Endodermal cell (in vitro differentiated cells): ENCODE measurements at regions not wholly inside any gene's neighbourhood (a gene's known extent, or its start where the extent isn't known, plus 50 kb on each side); places are given as distances from the start of the nearest gene placed in this dataset.
A peak's percentile ranks its signal among the peaks of the same experiment; 100 is the strongest.

Experiments
- DNase-seq: peaks from one replicate; pipeline ENCODE4 v3.0.0-alpha.2; 2017
- H3K27ac ChIP-seq: 2 replicates; pipeline ENCODE4 v1.5.1; 2013; ENCODE audit warnings: mild to moderate bottlenecking, low read depth, low read length, moderate library complexity
- H3K27me3 ChIP-seq: 2 replicates; pipeline ENCODE4 v1.6.1; 2013; ENCODE audit warnings: mild to moderate bottlenecking, low read length, moderate library complexity; ENCODE audit not compliant: insufficient read depth, control insufficient read depth, poor library complexity, severe bottlenecking
- H3K36me3 ChIP-seq: 2 replicates; pipeline ENCODE4 v1.7.0; 2013; ENCODE audit warnings: mild to moderate bottlenecking, low read length, moderate library complexity; ENCODE audit not compliant: control insufficient read depth, insufficient read depth
- H3K4me1 ChIP-seq: one replicate; pipeline ENCODE4 v1.7.0; 2013; ENCODE audit warnings: low read length; ENCODE audit not compliant: control insufficient read depth, insufficient read depth
- H3K4me3 ChIP-seq: 2 replicates; pipeline ENCODE4 v1.5.1; 2013; ENCODE audit warnings: mild to moderate bottlenecking, low read length, moderate library complexity
- H3K9ac ChIP-seq: 2 replicates; pipeline ENCODE4 v1.6.1; 2013; ENCODE audit warnings: mild to moderate bottlenecking, low read length, moderate library complexity; ENCODE audit not compliant: poor library complexity, severe bottlenecking; ENCODE audit errors: extremely low read depth
- H3K9me3 ChIP-seq: 2 replicates; pipeline ENCODE4 v1.6.1; 2013; ENCODE audit warnings: mild to moderate bottlenecking, low read length, moderate library complexity; ENCODE audit not compliant: control insufficient read depth
- H3K27ac Mint-ChIP-seq: 2 replicates; pipeline ENCODE4 v1.8.0; 2020; ENCODE audit warnings: mixed read lengths
- H3K27me3 Mint-ChIP-seq: 2 replicates; pipeline ENCODE4 v1.8.0; 2021; ENCODE audit warnings: mild to moderate bottlenecking, mixed read lengths; ENCODE audit not compliant: insufficient read depth
- H3K36me3 Mint-ChIP-seq: 2 replicates; pipeline ENCODE4 v1.8.0; 2020; ENCODE audit warnings: low read depth, mixed read lengths
- H3K4me1 Mint-ChIP-seq: 2 replicates; pipeline ENCODE4 v1.8.0; 2020; ENCODE audit warnings: mixed read lengths
- H3K4me3 Mint-ChIP-seq: 2 replicates; pipeline ENCODE4 v1.8.0; 2020; ENCODE audit warnings: mild to moderate bottlenecking, moderate library complexity, mixed read lengths
- H3K9me3 Mint-ChIP-seq: 2 replicates; pipeline ENCODE4 v1.8.0; 2020; ENCODE audit warnings: mild to moderate bottlenecking, mixed read lengths
- WGBS, 2 experiments: methylation state at CpG; one replicate each; pipeline versions ENCODE4 v1.1.5 to v1.1.7; 2013; ENCODE audit warnings: missing lambda C conversion rate in 2 of 2, mixed read lengths in 1 of 2; ENCODE audit not compliant: insufficient coverage in 1 of 2, insufficient read length in 1 of 2; 5-methylcytosine and 5-hydroxymethylcytosine counted together
- TF ChIP-seq, protein P1 (sequence below): fragments of 200-600 bp; sonication (generic); conservative IDR thresholded peaks from 2 replicates; pipeline ENCODE4 v1.5.0; 2021; ENCODE audit warnings: antibody characterized with exemption, mild to moderate bottlenecking

DNA sequence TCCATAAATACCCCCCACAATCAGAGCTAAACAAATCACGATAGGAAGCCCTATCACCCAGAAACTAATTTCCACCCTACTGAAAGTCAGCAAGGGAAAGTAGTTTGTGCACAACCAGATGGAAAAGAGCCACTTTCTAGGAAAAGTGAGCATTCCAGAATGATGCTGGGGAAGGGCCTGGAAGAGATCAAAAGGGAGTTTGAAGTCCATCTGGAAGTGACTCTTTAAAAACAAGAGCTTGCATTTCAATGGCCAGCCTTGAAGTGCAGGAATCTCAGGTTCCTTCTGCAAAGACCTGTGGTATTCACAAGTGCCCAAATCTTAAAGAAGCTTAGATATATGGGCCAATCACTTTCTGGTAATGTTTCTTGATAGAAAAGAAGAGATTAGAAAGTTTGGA, 97.0 kb upstream of the LDB2 start:
- 50% methylated on average over 1 of the region's 1 CpG; no CpG with 5 or more reads in 1 of the 2 experiments for WGBS, 2 experiments
- H3K27me3 ChIP-seq = no peaks in the 10 kb centered on the region
- no peaks in the 10 kb centered on the region for H3K4me1 ChIP-seq
- Mint-ChIP-seq H3K9me3 (peaks cover 29% of the 10 kb centered on the region), H3K27me3 (peaks cover 21% of the 10 kb centered on the region), H3K36me3 (peaks cover 17% of the 10 kb centered on the region), H3K4me1 (peaks cover 30% of the 10 kb centered on the region), H3K27ac (no peak overlapping the region), H3K4me3 (no peak overlapping the region)
- peak; percentile 57 for DNase-seq
- no peak overlapping the region for H3K9ac ChIP-seq
- H3K4me3 ChIP-seq = no peak overlapping the region
- TF ChIP-seq, protein P1, sequence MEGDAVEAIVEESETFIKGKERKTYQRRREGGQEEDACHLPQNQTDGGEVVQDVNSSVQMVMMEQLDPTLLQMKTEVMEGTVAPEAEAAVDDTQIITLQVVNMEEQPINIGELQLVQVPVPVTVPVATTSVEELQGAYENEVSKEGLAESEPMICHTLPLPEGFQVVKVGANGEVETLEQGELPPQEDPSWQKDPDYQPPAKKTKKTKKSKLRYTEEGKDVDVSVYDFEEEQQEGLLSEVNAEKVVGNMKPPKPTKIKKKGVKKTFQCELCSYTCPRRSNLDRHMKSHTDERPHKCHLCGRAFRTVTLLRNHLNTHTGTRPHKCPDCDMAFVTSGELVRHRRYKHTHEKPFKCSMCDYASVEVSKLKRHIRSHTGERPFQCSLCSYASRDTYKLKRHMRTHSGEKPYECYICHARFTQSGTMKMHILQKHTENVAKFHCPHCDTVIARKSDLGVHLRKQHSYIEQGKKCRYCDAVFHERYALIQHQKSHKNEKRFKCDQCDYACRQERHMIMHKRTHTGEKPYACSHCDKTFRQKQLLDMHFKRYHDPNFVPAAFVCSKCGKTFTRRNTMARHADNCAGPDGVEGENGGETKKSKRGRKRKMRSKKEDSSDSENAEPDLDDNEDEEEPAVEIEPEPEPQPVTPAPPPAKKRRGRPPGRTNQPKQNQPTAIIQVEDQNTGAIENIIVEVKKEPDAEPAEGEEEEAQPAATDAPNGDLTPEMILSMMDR = no peak
- H3K36me3 ChIP-seq = no peaks in the 10 kb centered on the region
- no peaks in the 10 kb centered on the region for H3K9me3 ChIP-seq
- no peak overlapping the region for H3K27ac ChIP-seq

DNA sequence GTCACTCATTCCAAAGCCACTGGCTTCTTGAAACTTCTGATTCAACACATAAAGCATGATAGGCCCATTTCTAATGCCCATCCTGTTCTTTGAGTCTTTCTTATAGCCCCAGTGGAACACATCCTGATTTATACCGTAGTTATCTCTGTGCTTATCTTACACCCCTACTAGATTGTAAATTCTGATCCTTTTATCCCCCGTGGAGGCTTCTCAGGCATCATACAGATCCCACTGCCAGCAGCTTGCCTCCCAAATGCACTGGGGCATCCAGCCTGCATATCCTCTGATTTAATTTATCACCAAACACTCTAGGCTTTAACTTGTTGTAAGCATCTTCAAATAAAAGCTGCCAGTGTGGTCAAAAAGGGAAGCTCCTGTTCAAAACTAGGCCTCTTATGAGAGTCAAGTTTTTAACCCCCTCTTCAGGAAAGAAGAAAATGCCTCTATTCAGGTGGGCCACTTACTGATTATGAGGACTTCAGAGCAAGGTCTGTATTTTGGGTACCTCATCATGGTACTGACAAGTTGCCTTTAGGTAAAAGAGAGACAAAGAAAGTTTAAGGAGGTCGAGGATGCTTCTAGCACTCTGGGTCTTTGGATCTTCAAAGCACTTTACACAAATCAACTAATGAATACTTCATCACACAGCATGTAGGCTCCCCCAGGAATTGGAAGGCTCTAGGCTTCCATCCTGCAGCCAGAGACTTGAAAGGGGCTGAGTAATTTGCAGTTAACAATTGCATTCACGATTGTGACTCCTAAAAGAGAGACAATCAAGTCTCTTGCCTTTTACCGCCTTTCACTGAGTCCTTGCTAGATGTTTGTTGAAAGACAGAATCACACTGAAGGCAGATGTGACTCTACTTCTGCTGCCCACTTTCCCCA, 95.8 kb upstream of the LDB2 start:
- Mint-ChIP-seq H3K36me3 (peaks cover 17% of the 10 kb centered on the region), H3K4me1 (peaks cover 30% of the 10 kb centered on the region), H3K27me3 (peaks cover 32% of the 10 kb centered on the region), H3K4me3 (no peak overlapping the region), H3K9me3 (peaks cover 22% of the 10 kb centered on the region), H3K27ac (no peak overlapping the region)
- WGBS, 2 experiments = 29 to 30% methylated on average over 4 to 5 of the region's 5 CpGs
- H3K36me3 ChIP-seq = no peaks in the 10 kb centered on the region
- no peaks in the 10 kb centered on the region for H3K27me3 ChIP-seq
- no peak overlapping the region for H3K27ac ChIP-seq
- no peaks in the 10 kb centered on the region for H3K4me1 ChIP-seq
- TF ChIP-seq, protein P1 = no peak
- H3K9ac ChIP-seq = no peak overlapping the region
- DNase-seq = peak; percentile 67
- no peaks in the 10 kb centered on the region for H3K9me3 ChIP-seq
- no peak overlapping the region for H3K4me3 ChIP-seq

DNA sequence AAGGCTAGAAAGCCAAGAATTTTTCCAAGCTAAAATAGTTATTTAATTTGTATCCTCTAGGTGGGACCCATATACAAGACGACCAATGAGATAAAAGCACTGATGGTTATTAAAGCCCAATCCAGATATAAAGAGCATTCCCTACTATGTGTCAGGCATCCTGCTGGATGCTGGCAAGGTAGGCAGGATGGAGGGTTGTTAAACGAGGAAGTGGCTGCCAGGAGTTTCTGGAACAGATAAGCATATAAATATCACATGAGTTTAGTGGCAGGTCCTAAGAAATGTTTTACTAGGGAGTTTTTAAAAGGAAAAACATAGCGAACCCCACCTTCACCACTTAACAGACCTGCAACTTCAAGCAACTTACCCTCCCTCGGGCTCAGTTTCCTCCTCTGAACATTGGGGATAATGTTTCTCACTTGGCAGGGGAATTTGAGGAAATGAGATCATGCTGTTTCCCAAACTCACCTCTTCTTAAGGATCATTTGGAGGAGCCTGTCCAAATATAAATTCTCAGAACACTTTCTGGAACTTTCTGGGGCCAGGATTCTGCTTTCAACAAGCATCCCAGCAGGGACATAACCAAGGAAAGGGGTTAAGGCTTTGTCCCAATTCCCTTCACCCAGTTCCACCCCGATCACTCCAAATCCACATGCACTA, 94.3 kb upstream of the LDB2 start:
- Mint-ChIP-seq H3K27ac (no peak overlapping the region), H3K36me3 (peaks cover 4% of the 10 kb centered on the region), H3K9me3 (peaks cover 7% of the 10 kb centered on the region), H3K4me1 (peaks cover 30% of the 10 kb centered on the region), H3K27me3 (peaks cover 32% of the 10 kb centered on the region), H3K4me3 (no peak overlapping the region)
- 83 to 90% methylated on average over 2 to 5 of the region's 5 CpGs for whole genome bisulfite sequencing, 2 experiments
- Histone ChIP-seq H3K4me3 (no peak overlapping the region), H3K9ac (no peak overlapping the region), H3K9me3 (no peaks in the 10 kb centered on the region), H3K27ac (no peak overlapping the region), H3K36me3 (no peaks in the 10 kb centered on the region), H3K4me1 (no peaks in the 10 kb centered on the region), H3K27me3 (no peaks in the 10 kb centered on the region)
- TF ChIP-seq, protein P1 = no peak
- DNase-seq = no peak
